ENCODE measurements at regions not wholly inside any gene's neighbourhood (a gene's known extent, or its start where the extent isn't known, plus 50 kb on each side); places are given as distances from the start of the nearest gene placed in this dataset.

- no peak for ATAC-seq
Observed at GRCh38 chr2:151083856-151084795, 177.5 kb downstream of the RBM43 start.

- no peak for ATAC-seq
Observed at GRCh38 chr2:151078889-151079288, 182.8 kb downstream of the RBM43 start.

- ATAC-seq = no peak
Observed at GRCh38 chr2:151071906-151072305, 189.8 kb downstream of the RBM43 start.

- ATAC-seq = no peak
Observed at GRCh38 chr2:151071382-151071781, 190.3 kb downstream of the RBM43 start.

- no peak for ATAC-seq
Observed at GRCh38 chr2:151070253-151070652, 191.4 kb downstream of the RBM43 start.

GRCh38 chr2:151067658-151068369 is 193.8 kb downstream of the RBM43 start:
- ATAC-seq = no peak

GRCh38 chr2:151063271-151063670 is 198.4 kb downstream of the RBM43 start:
- no peak for ATAC-seq

- ATAC-seq = no peak
Observed at GRCh38 chr2:151060287-151060686, 201.4 kb downstream of the RBM43 start.

GRCh38 chr2:151056870-151057269 is 204.8 kb downstream of the RBM43 start:
- no peak for ATAC-seq

GRCh38 chr2:151053661-151053990 is 208.0 kb downstream of the RBM43 start:
- ATAC-seq = no peak

- no peak for ATAC-seq
Observed at GRCh38 chr2:151052850-151053660, 208.6 kb downstream of the RBM43 start.

- ATAC-seq = peak in 1 of 2 donors; percentile 38
Observed at GRCh38 chr2:151051574-151052220, 210.0 kb downstream of the RBM43 start.

GRCh38 chr2:151049746-151050145 is 211.9 kb downstream of the RBM43 start:
- no peak for ATAC-seq

- no peak for ATAC-seq
Observed at GRCh38 chr2:151048331-151049054, 213.2 kb downstream of the RBM43 start.

GRCh38 chr2:151043484-151043883 is 218.2 kb downstream of the RBM43 start:
- ATAC-seq = peak in 1 of 2 donors; percentile 10

GRCh38 chr2:151042964-151043363 is 218.7 kb downstream of the RBM43 start:
- no peak for ATAC-seq

GRCh38 chr2:151040039-151040438 is 221.6 kb downstream of the RBM43 start:
- no peak for ATAC-seq

- no peak for ATAC-seq
Observed at GRCh38 chr2:151038516-151038915, 223.1 kb downstream of the RBM43 start.

- ATAC-seq = no peak
Observed at GRCh38 chr2:151037434-151037833, 224.2 kb downstream of the RBM43 start.

- no peak for ATAC-seq
Observed at GRCh38 chr2:151033271-151034248, 228.1 kb downstream of the RBM43 start.

- no peak for ATAC-seq
Observed at GRCh38 chr2:151032741-151033191, 228.9 kb downstream of the RBM43 start.

All from activated CD4-positive, CD25-positive, alpha-beta regulatory T cell treated with anti-CD3 and anti-CD28 coated beads, Interleukin-2, amount 50 U/mL, for 24 hours (primary cell).